KMS-11 (cell line): ENCODE measurements at regions not wholly inside any gene's neighbourhood (a gene's known extent, or its start where the extent isn't known, plus 50 kb on each side); places are given as distances from the start of the nearest gene placed in this dataset.
A peak's percentile ranks its signal among the peaks of the same experiment; 100 is the strongest.

Source experiments
- H2AFZ ChIP-seq: fragments of 200-600 bp; sonication (generic); 2 replicates; pipeline ENCODE4 v1.6.1; 2016; ENCODE audit warnings: antibody characterized with exemption, mixed run types, low read depth
- H3K27ac ChIP-seq: fragments of 200-600 bp; sonication (generic); 2 replicates; pipeline ENCODE4 v1.6.1; 2016; ENCODE audit warnings: mild to moderate bottlenecking, mixed run types
- H3K27me3 ChIP-seq: fragments of 200-600 bp; sonication (generic); 2 replicates; pipeline ENCODE4 v1.6.1; 2017; ENCODE audit warnings: mild to moderate bottlenecking, low read depth, mixed run types, moderate library complexity; ENCODE audit not compliant: insufficient read depth
- H3K36me3 ChIP-seq: fragments of 200-600 bp; sonication (generic); 2 replicates; pipeline ENCODE4 v1.6.1; 2017; ENCODE audit warnings: mild to moderate bottlenecking, mixed run types; ENCODE audit not compliant: insufficient read depth
- H3K4me1 ChIP-seq: fragments of 200-600 bp; sonication (generic); 2 replicates; pipeline ENCODE4 v1.6.1; 2016; ENCODE audit warnings: mild to moderate bottlenecking, low read depth, mixed run types; ENCODE audit not compliant: poor library complexity, severe bottlenecking
- H3K4me2 ChIP-seq: fragments of 200-600 bp; sonication (generic); 2 replicates; pipeline ENCODE4 v1.7.0; 2016; ENCODE audit warnings: mild to moderate bottlenecking, mixed run types
- H3K4me3 ChIP-seq: fragments of 200-600 bp; sonication (generic); IDR thresholded peaks from 2 replicates; pipeline ENCODE4 v1.6.1; 2017; ENCODE audit warnings: low read depth, low read length, mixed read lengths; ENCODE audit not compliant: insufficient read depth
- H3K79me2 ChIP-seq: fragments of 200-600 bp; sonication (generic); 2 replicates; pipeline ENCODE4 v1.6.1; 2016; ENCODE audit warnings: low read depth, mixed run types; ENCODE audit not compliant: insufficient read depth
- H3K9ac ChIP-seq: fragments of 200-600 bp; sonication (generic); 2 replicates; pipeline ENCODE4 v1.6.1; 2016; ENCODE audit warnings: mild to moderate bottlenecking, mixed run types
- H4K20me1 ChIP-seq: fragments of 200-600 bp; sonication (generic); 2 replicates; pipeline ENCODE4 v1.6.1; 2016; ENCODE audit warnings: mild to moderate bottlenecking, mixed run types; ENCODE audit not compliant: insufficient read depth
- TF ChIP-seq, protein P1 (sequence below): fragments of 200-600 bp; sonication (generic); conservative IDR thresholded peaks from 2 replicates; pipeline ENCODE4 v1.6.1; 2017; ENCODE audit warnings: low read depth, mild to moderate bottlenecking, antibody characterized with exemption, low read length, moderate library complexity, mixed read lengths

DNA sequence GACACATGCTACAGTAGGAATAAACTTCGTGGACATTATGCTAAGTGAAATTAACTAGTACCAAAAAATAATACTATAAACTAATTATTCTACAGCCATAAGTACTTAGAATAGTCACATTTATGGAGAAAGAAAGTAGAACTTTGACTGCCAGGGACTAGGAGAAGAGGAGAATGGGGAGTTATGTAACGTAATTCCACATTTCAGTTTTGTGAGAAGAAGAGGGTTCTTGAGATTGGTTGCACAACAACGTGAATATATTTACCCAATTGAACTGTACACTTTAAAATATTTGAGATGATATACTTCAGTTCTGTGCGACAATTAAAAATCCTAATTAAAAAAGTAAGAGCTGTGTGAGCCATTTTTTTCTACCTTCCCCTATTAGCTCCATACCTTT is 1412.9 kb downstream of the PLA2G4A start:
- no peaks in the 10 kb centered on the region for H3K79me2 ChIP-seq
- H3K9ac ChIP-seq, result no peak overlapping the region
- H3K36me3 ChIP-seq, result no peaks in the 10 kb centered on the region
- H3K27ac ChIP-seq, result no peak overlapping the region
- H3K4me2 ChIP-seq, result peak overlapping the region; percentile 28; the same call in 1 of the 2 replicates
- TF ChIP-seq, protein P1, sequence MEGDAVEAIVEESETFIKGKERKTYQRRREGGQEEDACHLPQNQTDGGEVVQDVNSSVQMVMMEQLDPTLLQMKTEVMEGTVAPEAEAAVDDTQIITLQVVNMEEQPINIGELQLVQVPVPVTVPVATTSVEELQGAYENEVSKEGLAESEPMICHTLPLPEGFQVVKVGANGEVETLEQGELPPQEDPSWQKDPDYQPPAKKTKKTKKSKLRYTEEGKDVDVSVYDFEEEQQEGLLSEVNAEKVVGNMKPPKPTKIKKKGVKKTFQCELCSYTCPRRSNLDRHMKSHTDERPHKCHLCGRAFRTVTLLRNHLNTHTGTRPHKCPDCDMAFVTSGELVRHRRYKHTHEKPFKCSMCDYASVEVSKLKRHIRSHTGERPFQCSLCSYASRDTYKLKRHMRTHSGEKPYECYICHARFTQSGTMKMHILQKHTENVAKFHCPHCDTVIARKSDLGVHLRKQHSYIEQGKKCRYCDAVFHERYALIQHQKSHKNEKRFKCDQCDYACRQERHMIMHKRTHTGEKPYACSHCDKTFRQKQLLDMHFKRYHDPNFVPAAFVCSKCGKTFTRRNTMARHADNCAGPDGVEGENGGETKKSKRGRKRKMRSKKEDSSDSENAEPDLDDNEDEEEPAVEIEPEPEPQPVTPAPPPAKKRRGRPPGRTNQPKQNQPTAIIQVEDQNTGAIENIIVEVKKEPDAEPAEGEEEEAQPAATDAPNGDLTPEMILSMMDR, result no peak
- H3K4me1 ChIP-seq, result peaks cover 34% of the 10 kb centered on the region
- no peaks in the 10 kb centered on the region for H3K27me3 ChIP-seq
- no peaks in the 10 kb centered on the region for H4K20me1 ChIP-seq
- peak overlapping the region; percentile 12 for H3K4me3 ChIP-seq
- H2AFZ ChIP-seq, result no peak overlapping the region

DNA sequence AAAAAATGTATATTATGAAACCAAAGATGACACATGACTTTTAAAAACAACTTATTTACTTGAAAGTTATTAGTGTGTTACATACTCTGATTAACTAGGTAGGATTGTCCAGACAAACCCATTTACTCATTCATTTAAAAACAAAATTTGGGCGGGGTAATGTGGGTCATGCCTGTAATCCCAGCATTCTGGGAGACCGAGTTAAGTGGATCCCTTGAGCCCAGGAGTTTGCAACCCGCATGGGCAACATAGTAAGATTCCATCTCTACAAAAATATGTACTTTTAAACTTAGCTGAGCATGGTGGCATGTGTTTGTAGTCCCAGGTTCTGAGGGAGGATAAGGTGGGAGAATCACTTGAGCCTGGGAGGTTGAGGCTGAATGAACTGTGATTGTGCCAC is 1414.7 kb downstream of the PLA2G4A start:
- Histone ChIP-seq H3K4me3 (no peak overlapping the region), H3K4me1 (peaks cover 33% of the 10 kb centered on the region), H3K36me3 (no peaks in the 10 kb centered on the region), H3K79me2 (no peaks in the 10 kb centered on the region), H4K20me1 (no peaks in the 10 kb centered on the region), H3K27me3 (no peaks in the 10 kb centered on the region), H2AFZ (no peak overlapping the region), H3K4me2 (no peak overlapping the region), H3K9ac (no peak overlapping the region), H3K27ac (no peak overlapping the region)
- TF ChIP-seq, protein P1, result no peak

DNA sequence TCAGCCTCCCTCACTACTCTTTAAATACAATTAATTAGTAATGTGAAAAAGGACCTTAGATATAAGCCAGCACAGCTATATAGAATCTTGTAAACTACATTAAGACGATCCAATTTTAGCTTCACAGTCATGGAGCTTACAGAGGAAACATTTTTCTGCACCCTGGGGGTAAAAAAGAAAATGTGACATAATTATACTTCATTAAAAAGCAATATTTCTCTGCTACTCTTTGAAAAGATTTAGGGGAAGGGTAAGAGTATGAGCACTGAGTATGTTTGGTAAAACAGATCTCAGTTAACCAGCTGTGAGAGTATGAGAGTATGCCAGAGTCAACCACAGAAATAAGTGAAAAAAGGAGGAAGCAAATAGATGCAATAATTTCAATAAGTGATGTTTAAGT is 1415.9 kb downstream of the PLA2G4A start:
- H3K27me3 ChIP-seq, result no peaks in the 10 kb centered on the region
- H3K4me1 ChIP-seq, result peaks cover 28% of the 10 kb centered on the region
- H3K4me3 ChIP-seq, result no peak overlapping the region
- H3K36me3 ChIP-seq, result no peaks in the 10 kb centered on the region
- TF ChIP-seq, protein P1, result no peak
- no peaks in the 10 kb centered on the region for H4K20me1 ChIP-seq
- H3K27ac ChIP-seq, result no peak overlapping the region
- no peaks in the 10 kb centered on the region for H3K79me2 ChIP-seq
- H2AFZ ChIP-seq, result no peak overlapping the region
- no peak overlapping the region for H3K4me2 ChIP-seq
- no peak overlapping the region for H3K9ac ChIP-seq

DNA sequence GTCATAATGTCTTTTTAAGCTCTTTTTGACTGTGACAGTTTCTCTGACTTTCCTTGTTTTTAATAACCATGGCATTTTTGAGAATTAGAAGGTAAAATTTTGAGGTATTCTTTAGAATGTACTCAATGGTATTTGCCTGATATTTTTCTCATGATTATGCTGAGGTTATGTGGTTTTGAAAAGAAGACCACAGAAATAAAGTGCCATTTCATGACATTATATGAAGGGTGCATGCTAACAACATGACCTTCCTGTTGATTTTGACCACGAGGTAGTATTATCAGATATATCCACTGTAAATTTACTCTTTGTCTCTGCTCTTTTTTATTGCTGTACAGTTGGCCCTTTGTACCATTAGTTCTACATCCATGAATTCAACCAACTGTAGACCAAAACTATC is 1418.5 kb downstream of the PLA2G4A start:
- Histone ChIP-seq H4K20me1 (no peaks in the 10 kb centered on the region), H3K27me3 (no peaks in the 10 kb centered on the region), H3K4me1 (peaks cover 7% of the 10 kb centered on the region), H3K9ac (no peak overlapping the region), H3K4me2 (no peak overlapping the region), H3K79me2 (no peaks in the 10 kb centered on the region), H3K4me3 (no peak overlapping the region), H3K27ac (no peak overlapping the region), H3K36me3 (no peaks in the 10 kb centered on the region), H2AFZ (no peak overlapping the region)
- TF ChIP-seq, protein P1, result no peak
